Sigmoid colon (tissue), 6 donors: ENCODE measurements at regions not wholly inside any gene's neighbourhood (a gene's known extent, or its start where the extent isn't known, plus 50 kb on each side); places are given as distances from the start of the nearest gene placed in this dataset.

Experiments
- DNase-seq: peaks from one replicate; pipeline ENCODE4 v3.0.0-alpha.2; 2019
- H3K27ac ChIP-seq, 4 donors: fragments of 200-600 bp; sonication (generic); one replicate each; pipeline ENCODE4 v1.5.1; 2016 to 2019; ENCODE audit warnings: mild to moderate bottlenecking in 1 of 4
- H3K27me3 ChIP-seq, 3 donors: fragments of 200-600 bp; sonication (generic); one replicate each; pipeline ENCODE4 v1.5.1; 2019; ENCODE audit warnings: mild to moderate bottlenecking in 1 of 3
- H3K36me3 ChIP-seq, 4 donors: fragments of 200-600 bp; sonication (generic); one replicate each; pipeline ENCODE4 v1.5.1; 2016 to 2019
- H3K4me1 ChIP-seq, 4 donors: fragments of 200-600 bp; sonication (generic); one replicate each; pipeline ENCODE4 v1.5.1; 2017 to 2019
- H3K4me3 ChIP-seq, 4 donors: fragments of 200-600 bp; sonication (generic); one replicate each; pipeline ENCODE4 v1.5.1; 2017 to 2019; ENCODE audit warnings: mild to moderate bottlenecking in 2 of 4, moderate library complexity in 1 of 4
- H3K9me3 ChIP-seq, 4 donors: fragments of 200-600 bp in 3 of 4; sonication (generic) in 3 of 4; one replicate each; pipeline versions ENCODE4 v1.5.1 to v1.6.1; 2013 to 2019
- CTCF ChIP-seq, 4 experiments: fragments of 450-650 bp in 3 of 4; fragments of 200-600 bp in 1 of 4; IDR thresholded peaks; one replicate each; pipeline ENCODE4 v1.5.1; 2016 to 2019; ENCODE audit warnings: antibody characterized with exemption in 4 of 4, mild to moderate bottlenecking in 3 of 4, moderate library complexity in 2 of 4
- EP300 ChIP-seq, 4 donors: sonication (generic); formaldehyde crosslinking; IDR thresholded peaks; one replicate each; pipeline ENCODE4 v1.6.1; 2017; ENCODE audit warnings: antibody characterized with exemption in 4 of 4
- POLR2A ChIP-seq, 2 donors: fragments of 450-650 bp; IDR thresholded peaks; one replicate each; pipeline ENCODE4 v1.6.1; 2016; ENCODE audit warnings: antibody characterized with exemption in 2 of 2, mild to moderate bottlenecking in 2 of 2, moderate library complexity in 2 of 2
- POLR2AphosphoS5 ChIP-seq, 4 donors: sonication (generic); formaldehyde crosslinking; IDR thresholded peaks; one replicate each; pipeline ENCODE4 v1.6.1; 2017; ENCODE audit warnings: antibody characterized with exemption in 4 of 4
- WGBS, 2 donors: extraction: QIAGEN DNeasy Blood & Tissue Kit; methylation state at CpG; one replicate each; pipeline ENCODE4 v1.1.7; 2013; 5-methylcytosine and 5-hydroxymethylcytosine counted together
- intact Hi-C: fragments of 100-400 bp; cut with DNase I; formaldehyde crosslinking; loops from one replicate; pipeline ENCODE4 v1.15.1; 2023
- donor health status: healthy with polysubstance abuse.
- donor health status: healthy.

- H3K27ac ChIP-seq, result no peak overlapping the region
- no peak for TF ChIP-seq CTCF (IDR thresholded peaks at IDR 0.05)
- no peaks in the 10 kb centered on the region for H3K27me3 ChIP-seq
- WGBS, 2 donors, result 69 to 91% methylated on average over 1 of the region's 1 CpG
- DNase-seq, result no peak
- no peaks in the 10 kb centered on the region for H3K36me3 ChIP-seq
- H3K9me3 ChIP-seq, result no peaks in the 10 kb centered on the region
- intact Hi-C loops, result no loop called here
- no peak overlapping the region for H3K4me3 ChIP-seq
- H3K4me1 ChIP-seq, result peaks cover 0 to 14% (median 5%) of the 10 kb centered on the region in 4 donors
Observed at GRCh38 chr3:188041193-188041592, 112.8 kb upstream of the LPP start.

GRCh38 chr3:188041895-188042294 lies 112.1 kb upstream of the LPP start:
- intact Hi-C loops, result no loop called here
- WGBS, 2 donors, result 96 to 97% methylated on average over 5 of the region's 5 CpGs

GRCh38 chr3:188042466-188042865 lies 111.5 kb upstream of the LPP start:
- DNase-seq, result no peak
- H3K27ac ChIP-seq, result no peak overlapping the region

More at GRCh38 chr3:188041895-188042294, 112.1 kb upstream of the LPP start:
- Histone ChIP-seq H3K36me3 (no peaks in the 10 kb centered on the region), H3K4me3 (no peak overlapping the region), H3K27ac (no peak overlapping the region), H3K9me3 (no peaks in the 10 kb centered on the region), H3K27me3 (no peaks in the 10 kb centered on the region), H3K4me1 (peaks cover 0 to 10% (median 5%) of the 10 kb centered on the region in 4 donors)
- no peak for DNase-seq
- TF ChIP-seq CTCF (IDR thresholded peaks at IDR 0.05) (no peak), EP300 (IDR thresholded peaks at IDR 0.05) (no peak), POLR2AphosphoS5 (IDR thresholded peaks at IDR 0.05) (no peak), POLR2A (IDR thresholded peaks at IDR 0.05) (no peak)

GRCh38 chr3:188043891-188044290 lies 110.1 kb upstream of the LPP start:
- Histone ChIP-seq H3K27me3 (no peaks in the 10 kb centered on the region), H3K9me3 (no peaks in the 10 kb centered on the region), H3K36me3 (no peaks in the 10 kb centered on the region), H3K27ac (no peak overlapping the region), H3K4me3 (no peak overlapping the region), H3K4me1 (no peaks in the 10 kb centered on the region)
- DNase-seq, result no peak
- intact Hi-C loops, result no loop called here
- 80 to 90% methylated on average over 2 of the region's 2 CpGs for WGBS, 2 donors
- no peak for TF ChIP-seq CTCF (IDR thresholded peaks at IDR 0.05)
- TF ChIP-seq EP300 (IDR thresholded peaks at IDR 0.05), result no peak
- TF ChIP-seq POLR2A (IDR thresholded peaks at IDR 0.05), result no peak
- TF ChIP-seq POLR2AphosphoS5 (IDR thresholded peaks at IDR 0.05), result no peak

More at GRCh38 chr3:188042466-188042865, 111.5 kb upstream of the LPP start:
- TF ChIP-seq POLR2AphosphoS5 (IDR thresholded peaks at IDR 0.05), result no peak
- TF ChIP-seq CTCF (IDR thresholded peaks at IDR 0.05), result no peak
- no peak for TF ChIP-seq EP300 (IDR thresholded peaks at IDR 0.05)
- TF ChIP-seq POLR2A (IDR thresholded peaks at IDR 0.05), result no peak
- 90 to 95% methylated on average over 6 of the region's 6 CpGs for WGBS, 2 donors
- Histone ChIP-seq H3K36me3 (no peaks in the 10 kb centered on the region), H3K27me3 (no peaks in the 10 kb centered on the region), H3K4me1 (peaks cover 0 to 4% (median 2%) of the 10 kb centered on the region in 4 donors), H3K4me3 (no peak overlapping the region), H3K9me3 (no peaks in the 10 kb centered on the region)
- intact Hi-C loops, result no loop called here

GRCh38 chr3:188046561-188047211 lies 107.3 kb upstream of the LPP start:
- Histone ChIP-seq H3K27ac (no peak overlapping the region), H3K9me3 (no peaks in the 10 kb centered on the region), H3K36me3 (no peaks in the 10 kb centered on the region), H3K4me3 (no peak overlapping the region), H3K4me1 (peaks cover 0 to 13% (median 10%) of the 10 kb centered on the region in 4 donors), H3K27me3 (no peaks in the 10 kb centered on the region)
- no peak for DNase-seq
- 92 to 96% methylated on average over 2 of the region's 2 CpGs for WGBS, 2 donors
- intact Hi-C loops, result no loop called here
- TF ChIP-seq POLR2A (IDR thresholded peaks at IDR 0.05), result no peak
- no peak for TF ChIP-seq POLR2AphosphoS5 (IDR thresholded peaks at IDR 0.05)
- no peak for TF ChIP-seq CTCF (IDR thresholded peaks at IDR 0.05)
- no peak for TF ChIP-seq EP300 (IDR thresholded peaks at IDR 0.05)
